ENCODE measurements at regions not wholly inside any gene's neighbourhood (a gene's known extent, or its start where the extent isn't known, plus 50 kb on each side); places are given as distances from the start of the nearest gene placed in this dataset.
A peak's percentile ranks its signal among the peaks of the same experiment; 100 is the strongest.
"Not testable (repeated sequence)": the region's sequence is repeated elsewhere in the genome, so short reads cannot be mapped to it uniquely, and the experiment has no call there.

GRCh38 chr5:34555699-34556508, 100.2 kb upstream of the RAI14 start:
- Mint-ChIP-seq H3K36me3 (ENCODE audit: low read depth) (no peaks in the 10 kb centered on the region), H3K4me1 (peaks cover 12% of the 10 kb centered on the region), H3K27ac (no peak overlapping the region), H3K27me3 (ENCODE audit: low read depth, poor library complexity) (peaks cover 3% of the 10 kb centered on the region), H3K4me3 (no peak overlapping the region), H3K9me3 (no peaks in the 10 kb centered on the region)
- no peak for DNase-seq
- TF ChIP-seq, protein P1, sequence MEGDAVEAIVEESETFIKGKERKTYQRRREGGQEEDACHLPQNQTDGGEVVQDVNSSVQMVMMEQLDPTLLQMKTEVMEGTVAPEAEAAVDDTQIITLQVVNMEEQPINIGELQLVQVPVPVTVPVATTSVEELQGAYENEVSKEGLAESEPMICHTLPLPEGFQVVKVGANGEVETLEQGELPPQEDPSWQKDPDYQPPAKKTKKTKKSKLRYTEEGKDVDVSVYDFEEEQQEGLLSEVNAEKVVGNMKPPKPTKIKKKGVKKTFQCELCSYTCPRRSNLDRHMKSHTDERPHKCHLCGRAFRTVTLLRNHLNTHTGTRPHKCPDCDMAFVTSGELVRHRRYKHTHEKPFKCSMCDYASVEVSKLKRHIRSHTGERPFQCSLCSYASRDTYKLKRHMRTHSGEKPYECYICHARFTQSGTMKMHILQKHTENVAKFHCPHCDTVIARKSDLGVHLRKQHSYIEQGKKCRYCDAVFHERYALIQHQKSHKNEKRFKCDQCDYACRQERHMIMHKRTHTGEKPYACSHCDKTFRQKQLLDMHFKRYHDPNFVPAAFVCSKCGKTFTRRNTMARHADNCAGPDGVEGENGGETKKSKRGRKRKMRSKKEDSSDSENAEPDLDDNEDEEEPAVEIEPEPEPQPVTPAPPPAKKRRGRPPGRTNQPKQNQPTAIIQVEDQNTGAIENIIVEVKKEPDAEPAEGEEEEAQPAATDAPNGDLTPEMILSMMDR (IDR thresholded peaks at IDR 0.05): no peak

DNA sequence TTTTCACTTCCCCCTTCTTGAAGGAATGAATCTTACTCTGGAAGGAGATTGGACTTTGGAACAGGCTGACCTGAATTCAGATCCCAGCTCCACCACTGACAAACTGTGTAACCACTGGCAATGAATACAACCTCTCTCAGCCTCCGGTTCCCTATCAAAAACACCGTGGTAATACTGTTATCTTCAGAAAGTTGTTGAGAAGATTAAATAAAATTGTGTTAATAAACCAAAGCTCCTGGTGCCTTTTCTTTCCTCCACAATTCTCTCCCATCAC, 99.7 kb upstream of the RAI14 start:
- no peaks in the 10 kb centered on the region for H3K9me3 Mint-ChIP-seq

GRCh38 chr5:34561581-34561980, 94.5 kb upstream of the RAI14 start:
- H3K4me1 Mint-ChIP-seq: peaks cover 24% of the 10 kb centered on the region
- not testable (repeated sequence) for H3K4me3 Mint-ChIP-seq; DNase-seq; H3K27me3 Mint-ChIP-seq (ENCODE audit: low read depth, poor library complexity); H3K27ac Mint-ChIP-seq; H3K36me3 Mint-ChIP-seq (ENCODE audit: low read depth); H3K9me3 Mint-ChIP-seq

More for the DNA sequence above, 99.7 kb upstream of the RAI14 start:
- no peaks in the 10 kb centered on the region for H3K36me3 Mint-ChIP-seq (ENCODE audit: low read depth)
- H3K27me3 Mint-ChIP-seq (ENCODE audit: low read depth, poor library complexity): peaks cover 3% of the 10 kb centered on the region
- DNase-seq: no peak
- TF ChIP-seq, protein P1 (IDR thresholded peaks at IDR 0.05): no peak
- no peak overlapping the region for H3K27ac Mint-ChIP-seq
- peaks cover 12% of the 10 kb centered on the region for H3K4me1 Mint-ChIP-seq
- no peak overlapping the region for H3K4me3 Mint-ChIP-seq

GRCh38 chr5:34562791-34563190, 93.3 kb upstream of the RAI14 start:
- H3K27me3 Mint-ChIP-seq (ENCODE audit: low read depth, poor library complexity): peaks cover 13% of the 10 kb centered on the region
- no peak overlapping the region for H3K4me3 Mint-ChIP-seq
- TF ChIP-seq, protein P1 (IDR thresholded peaks at IDR 0.05): no peak
- H3K27ac Mint-ChIP-seq: no peak overlapping the region
- H3K9me3 Mint-ChIP-seq: no peaks in the 10 kb centered on the region
- peaks cover 21% of the 10 kb centered on the region for H3K4me1 Mint-ChIP-seq
- no peaks in the 10 kb centered on the region for H3K36me3 Mint-ChIP-seq (ENCODE audit: low read depth)
- no peak for DNase-seq

- no peak overlapping the region for H3K4me3 Mint-ChIP-seq
- no peaks in the 10 kb centered on the region for H3K36me3 Mint-ChIP-seq (ENCODE audit: low read depth)
- H3K27me3 Mint-ChIP-seq (ENCODE audit: low read depth, poor library complexity): peaks cover 13% of the 10 kb centered on the region
- TF ChIP-seq, protein P1 (IDR thresholded peaks at IDR 0.05): no peak
- DNase-seq: no peak
- H3K27ac Mint-ChIP-seq: no peak overlapping the region
- peaks cover 21% of the 10 kb centered on the region for H3K4me1 Mint-ChIP-seq
- no peaks in the 10 kb centered on the region for H3K9me3 Mint-ChIP-seq
These were observed 92.9 kb upstream of the RAI14 start for GRCh38 chr5:34563269-34563668.

DNA sequence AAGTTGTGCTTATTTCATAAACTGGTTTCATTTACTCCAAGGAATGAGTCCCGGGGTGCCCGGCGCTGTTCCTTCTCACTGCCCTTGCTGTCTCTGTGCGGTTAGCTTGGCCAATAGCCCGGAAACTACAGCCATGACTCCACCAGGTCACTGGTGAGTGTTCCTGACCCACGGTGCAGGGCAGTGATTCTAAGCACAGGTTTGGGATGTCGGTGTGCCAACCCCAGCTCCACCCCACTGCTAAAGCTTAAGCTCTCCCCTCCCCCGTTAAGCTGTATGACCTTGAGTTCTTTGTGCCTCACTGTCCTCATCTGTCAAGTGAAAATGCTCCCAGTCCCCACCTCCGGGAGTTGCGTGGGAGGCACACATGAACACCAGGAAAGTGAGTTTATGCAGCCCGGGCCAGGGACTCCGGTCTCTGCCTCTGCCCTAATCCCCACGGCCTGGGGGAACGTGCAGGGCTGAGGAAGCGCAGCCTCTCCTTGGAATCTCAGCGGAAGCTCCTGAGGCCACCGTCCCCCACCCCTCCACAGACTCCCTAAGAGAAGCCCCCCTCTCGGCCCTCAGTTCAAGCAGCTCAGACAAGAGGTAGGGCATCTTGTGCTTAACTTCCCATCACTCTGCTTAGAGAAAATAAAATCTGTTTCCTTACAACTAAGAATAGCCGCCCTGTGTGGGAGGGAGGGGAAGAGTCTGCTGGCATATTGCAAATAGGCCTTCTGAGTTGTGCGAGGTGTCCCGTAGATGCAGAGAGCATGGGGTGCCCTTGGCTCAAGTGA, 92.0 kb upstream of the RAI14 start:
- Mint-ChIP-seq H3K4me3 (no peak overlapping the region), H3K9me3 (no peaks in the 10 kb centered on the region), H3K36me3 (ENCODE audit: low read depth) (no peaks in the 10 kb centered on the region), H3K4me1 (peaks cover 21% of the 10 kb centered on the region), H3K27me3 (ENCODE audit: low read depth, poor library complexity) (peaks cover 14% of the 10 kb centered on the region), H3K27ac (peak overlapping the region; percentile 66)
- TF ChIP-seq, protein P1 (IDR thresholded peaks at IDR 0.05): no peak
- DNase-seq: peak; percentile 16
